A673 (cell line): ENCODE measurements at regions not wholly inside any gene's neighbourhood (a gene's known extent, or its start where the extent isn't known, plus 50 kb on each side); places are given as distances from the start of the nearest gene placed in this dataset.

Experiments used
- BruUV-seq: library from RNA; stranded (reverse); fragments of 400-500 nt; replicated peaks from 2 replicates; lab custom pipeline; 2021; lab: Mats Ljungman, UMichigan
- CTCF ChIA-PET: fragments of 300-600 bp; sonication (Branson Sonifier 250); formaldehyde crosslinking; loops from one replicate; lab custom pipeline; 2022; ENCODE audit warnings: antibody characterized with exemption; lab: Charles Lee
- POLR2A ChIA-PET: fragments of 300-600 bp; sonication (Branson Sonifier 250); formaldehyde crosslinking; loops from one replicate; lab custom pipeline; 2022; ENCODE audit warnings: antibody characterized with exemption; ENCODE audit not compliant: low non-redundant PET; lab: Charles Lee
- DNase-seq: peaks from one replicate; pipeline ENCODE4 v3.0.0-alpha.2; 2015; ENCODE audit warnings: low spot score
- H3K27ac ChIP-seq: fragments of 200-600 bp; sonication (generic); 2 replicates; pipeline ENCODE4 v1.5.1; 2016; ENCODE audit warnings: mixed run types, low read depth, mild to moderate bottlenecking, mixed read lengths, antibody characterized with exemption, low read length; ENCODE audit not compliant: poor library complexity, severe bottlenecking
- H3K27me3 ChIP-seq: fragments of 200-600 bp; sonication (generic); replicated peaks from 2 replicates; pipeline ENCODE4 v1.6.1; 2017; ENCODE audit warnings: mixed run types, low read depth, mild to moderate bottlenecking, mixed read lengths, antibody characterized with exemption, low read length; ENCODE audit not compliant: insufficient read depth, poor library complexity
- H3K36me3 ChIP-seq: fragments of 200-600 bp; sonication (generic); 2 replicates; pipeline ENCODE4 v1.6.1; 2016; ENCODE audit warnings: mixed run types, mild to moderate bottlenecking, mixed read lengths, antibody characterized with exemption, low read length; ENCODE audit not compliant: insufficient read depth, poor library complexity, severe bottlenecking
- H3K4me1 ChIP-seq: fragments of 200-600 bp; sonication (generic); 2 replicates; pipeline ENCODE4 v1.6.1; 2017; ENCODE audit warnings: mixed run types, mild to moderate bottlenecking, mixed read lengths, antibody characterized with exemption, low read length; ENCODE audit not compliant: insufficient read depth, poor library complexity, severe bottlenecking
- H3K4me3 ChIP-seq: fragments of 200-600 bp; sonication (generic); 2 replicates; pipeline ENCODE4 v1.5.1; 2016; ENCODE audit warnings: low read depth, mixed run types, mild to moderate bottlenecking, mixed read lengths, low read length; ENCODE audit not compliant: poor library complexity, severe bottlenecking
- H3K9me3 ChIP-seq: fragments of 200-600 bp; sonication (generic); 2 replicates; pipeline ENCODE4 v1.6.1; 2016; ENCODE audit warnings: mixed run types, low read depth, mild to moderate bottlenecking, mixed read lengths, antibody characterized with exemption, low read length; ENCODE audit not compliant: poor library complexity, severe bottlenecking
- CTCF ChIP-seq: fragments of 300-800, 200-600 bp; sonication (generic); conservative IDR thresholded peaks from 2 replicates; pipeline ENCODE4 v1.5.1; 2017; ENCODE audit warnings: low read depth, mild to moderate bottlenecking, antibody characterized with exemption, low read length, moderate library complexity, mixed read lengths
- EZH2 ChIP-seq: fragments of 200-600 bp; sonication (generic); IDR thresholded peaks from 2 replicates; pipeline ENCODE4 v1.6.1; 2017; ENCODE audit warnings: borderline replicate concordance, low read depth, mild to moderate bottlenecking, mixed read lengths, antibody characterized with exemption, low read length; ENCODE audit not compliant: poor library complexity, severe bottlenecking
- intact Hi-C: fragments of 100-400 bp; cut with micrococcal nuclease; formaldehyde crosslinking; loops from one replicate; pipeline ENCODE4 v1.10.0; 2022; ENCODE audit not compliant: unreplicated experiment

GRCh38 chr10:126847666-126848065 is 57.6 kb upstream of the DOCK1 start:
- intact Hi-C loops: no loop called here
- Histone ChIP-seq H3K9me3 (no peaks in the 10 kb centered on the region), H3K4me1 (no peaks in the 10 kb centered on the region), H3K4me3 (no peak overlapping the region), H3K27me3 (no peaks in the 10 kb centered on the region), H3K36me3 (no peaks in the 10 kb centered on the region), H3K27ac (no peak overlapping the region)
- ChIA-PET POLR2A (no interaction called here), CTCF (no interaction called here)
- no TSS peak for BruUV-seq
- DNase-seq: no peak
- TF ChIP-seq CTCF: no peak

GRCh38 chr10:126849646-126850045 is 55.6 kb upstream of the DOCK1 start:
- intact Hi-C loops: no loop called here
- H3K27ac ChIP-seq: no peak overlapping the region
- H3K4me3 ChIP-seq: no peak overlapping the region
- no peaks in the 10 kb centered on the region for H3K36me3 ChIP-seq
- H3K4me1 ChIP-seq: no peaks in the 10 kb centered on the region
- no peak for DNase-seq
- CTCF ChIA-PET: no interaction called here
- TF ChIP-seq EZH2 (no peak), CTCF (no peak)
- H3K9me3 ChIP-seq: no peaks in the 10 kb centered on the region
- BruUV-seq: no TSS peak
- no peaks in the 10 kb centered on the region for H3K27me3 ChIP-seq
- POLR2A ChIA-PET: interaction anchor here (0.8 kb wide), 1 partner anchor 116 kb away, joined by 3 read pairs; no protein-coding TSS in a partner anchor

- Histone ChIP-seq H3K36me3 (no peaks in the 10 kb centered on the region), H3K27ac (no peak overlapping the region), H3K4me3 (no peak overlapping the region), H3K4me1 (no peaks in the 10 kb centered on the region), H3K27me3 (no peaks in the 10 kb centered on the region), H3K9me3 (no peaks in the 10 kb centered on the region)
- CTCF ChIA-PET: no interaction called here
- POLR2A ChIA-PET: no interaction called here
- intact Hi-C loops: no loop called here
- TF ChIP-seq CTCF (no peak), EZH2 (no peak)
- DNase-seq: no peak
- BruUV-seq: no TSS peak
Measured at GRCh38 chr10:126851414-126852108, 53.7 kb upstream of the DOCK1 start.
